Right lobe of liver (tissue), 6 donors: ENCODE measurements at regions not wholly inside any gene's neighbourhood (a gene's known extent, or its start where the extent isn't known, plus 50 kb on each side); places are given as distances from the start of the nearest gene placed in this dataset.

ENCODE experiments used
- ATAC-seq, 4 donors: fragments of 200-7000 bp; cut with Tn5 transposase; one replicate each; pipeline ENCODE4 v1.9.1; 2020; ENCODE audit warnings: mild to moderate bottlenecking in 4 of 4, moderate library complexity in 4 of 4
- DNase-seq, 3 donors: peaks; one replicate each; pipeline ENCODE4 v3.0.0-alpha.2; 2020
- H3K27ac ChIP-seq, 3 donors: fragments of 200-600 bp; one replicate each; pipeline ENCODE4 v1.8.0; 2022
- H3K27me3 ChIP-seq, 2 donors: fragments of 200-600 bp; one replicate each; pipeline ENCODE4 v1.8.0; 2022
- H3K36me3 ChIP-seq, 4 donors: fragments of 200-600 bp; sonication (generic) in 1 of 4; one replicate each; pipeline versions ENCODE4 v1.5.1 to v1.8.0; 2017 to 2022; ENCODE audit warnings: control low read depth in 1 of 4
- H3K4me1 ChIP-seq, 4 donors: fragments of 200-600 bp; sonication (generic) in 1 of 4; one replicate each; pipeline versions ENCODE4 v1.5.1 to v1.8.0; 2017 to 2022; ENCODE audit warnings: control low read depth in 1 of 4
- H3K4me3 ChIP-seq, 3 donors: fragments of 200-600 bp; one replicate each; pipeline ENCODE4 v1.8.0; 2022
- H3K9me3 ChIP-seq, 4 donors: fragments of 200-600 bp; sonication (generic) in 1 of 4; one replicate each; pipeline versions ENCODE4 v1.5.1 to v1.8.0; 2017 to 2022; ENCODE audit warnings: control low read depth in 1 of 4
- CTCF ChIP-seq, 4 donors: fragments of 200-600 bp in 3 of 4; fragments of 450-650 bp in 1 of 4; IDR thresholded peaks; one replicate each; pipeline versions ENCODE4 v1.5.1 to v1.8.0; 2016 to 2022; ENCODE audit warnings: antibody characterized with exemption in 4 of 4, mild to moderate bottlenecking in 2 of 4
- POLR2A ChIP-seq: fragments of 450-650 bp; IDR thresholded peaks from one replicate; pipeline ENCODE4 v1.6.1; 2017; ENCODE audit warnings: antibody characterized with exemption, mild to moderate bottlenecking
- WGBS: methylation state at CpG from one replicate; pipeline ENCODE4 v1.1.6; 2018; ENCODE audit warnings: low coverage, low lambda C conversion rate; ENCODE audit not compliant: insufficient coverage; ENCODE audit errors: missing lambda C conversion rate; 5-methylcytosine and 5-hydroxymethylcytosine counted together
- intact Hi-C, 2 donors: fragments of 100-400 bp; cut with DNase I; formaldehyde crosslinking; loops; one replicate each; pipeline versions ENCODE4 v1.11.2 to v1.14.1; 2022
- donor health status: DM: no; HTN: yes; CAD: no.
- donor health status: DM: no; HTN: no; CAD: no.
- donor health status: DM: no; HTN: no; CAD: no.
- donor health status: DM: no; HTN: yes; CAD: no.
- donor health status: DM: no; HTN: yes; CAD: no.

DNA sequence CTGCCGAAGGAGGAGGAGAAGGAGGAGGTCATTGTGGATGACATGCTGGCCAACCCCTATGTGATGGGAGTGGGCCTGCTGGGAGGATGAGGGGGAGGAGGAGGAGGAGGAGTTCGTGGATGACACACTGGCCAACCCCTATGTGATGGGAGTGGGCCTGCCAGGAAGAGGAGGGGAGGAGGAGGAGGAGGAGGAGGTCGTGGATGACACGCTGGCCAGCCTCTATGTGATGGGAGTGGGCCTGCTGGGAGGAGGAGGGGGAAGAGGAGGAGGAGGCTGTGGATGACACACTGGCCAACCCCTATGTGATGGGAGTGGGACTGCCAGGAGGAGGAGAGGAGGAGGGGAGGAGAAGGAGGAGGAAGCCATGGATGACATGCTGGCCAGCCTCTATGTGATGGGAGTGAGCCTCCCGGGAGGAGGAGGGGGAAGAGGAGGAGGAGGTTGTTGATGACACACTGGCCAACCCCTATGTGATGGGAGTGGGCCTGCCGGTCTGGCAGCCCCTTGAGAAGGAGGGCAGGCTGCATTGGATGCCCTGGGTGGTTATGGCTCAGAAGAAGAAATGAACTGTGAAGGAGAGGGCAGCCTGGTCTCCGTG is 55.7 kb upstream of the WNT7A start:
- WGBS = 63% methylated on average over 5 of the region's 7 CpGs
- no peak overlapping the region for H3K27ac ChIP-seq
- DNase-seq (no peak), ATAC-seq (no peak)
- H3K4me1 ChIP-seq = no peaks in the 10 kb centered on the region
- no peaks in the 10 kb centered on the region for H3K36me3 ChIP-seq
- TF ChIP-seq POLR2A (no peak), CTCF (IDR thresholded peaks at IDR 0.05) (no peak)
- H3K9me3 ChIP-seq = no peaks in the 10 kb centered on the region
- H3K4me3 ChIP-seq = no peak overlapping the region
- no peaks in the 10 kb centered on the region for H3K27me3 ChIP-seq
- intact Hi-C loops = no loop called here

- no peak overlapping the region for H3K27ac ChIP-seq
- H3K36me3 ChIP-seq = no peaks in the 10 kb centered on the region
- H3K4me3 ChIP-seq = no peak overlapping the region
- no peaks in the 10 kb centered on the region for H3K27me3 ChIP-seq
- no peaks in the 10 kb centered on the region for H3K9me3 ChIP-seq
- ATAC-seq (no peak), DNase-seq (no peak)
- no peak for TF ChIP-seq CTCF (IDR thresholded peaks at IDR 0.05)
- no peak for TF ChIP-seq POLR2A
- intact Hi-C loops = no loop called here
- no peaks in the 10 kb centered on the region for H3K4me1 ChIP-seq
- WGBS = 66% methylated on average over 3 of the region's 9 CpGs
Measured at GRCh38 chr3:13934813-13935212, 54.9 kb upstream of the WNT7A start.

DNA sequence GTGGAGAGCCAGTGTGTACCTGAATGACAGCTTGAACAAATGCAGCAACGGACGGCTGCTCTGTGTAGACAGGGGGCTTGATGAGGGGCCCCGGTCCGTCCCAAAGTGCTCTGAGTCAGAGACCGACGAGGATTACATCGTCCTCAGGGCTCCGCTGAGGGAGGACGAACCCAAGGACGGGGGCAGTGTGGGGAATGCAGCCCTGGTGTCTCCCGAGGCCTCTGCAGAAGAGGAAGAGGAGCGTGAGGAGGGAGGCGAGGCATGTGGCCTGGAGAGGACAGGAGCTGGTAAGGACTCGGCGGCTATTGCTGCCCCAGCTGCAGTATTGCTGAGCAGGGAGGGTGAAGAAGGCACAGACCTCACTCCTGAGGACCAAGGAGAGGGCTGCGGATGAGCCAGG is 54.4 kb upstream of the WNT7A start:
- H3K9me3 ChIP-seq = no peaks in the 10 kb centered on the region
- no peak for DNase-seq
- H3K4me3 ChIP-seq = no peak overlapping the region
- 82% methylated on average over 7 of the region's 16 CpGs for WGBS
- no peaks in the 10 kb centered on the region for H3K4me1 ChIP-seq
- TF ChIP-seq CTCF (IDR thresholded peaks at IDR 0.05) (no peak), POLR2A (no peak)
- intact Hi-C loops = no loop called here
- H3K36me3 ChIP-seq = no peaks in the 10 kb centered on the region
- no peak for ATAC-seq
- no peaks in the 10 kb centered on the region for H3K27me3 ChIP-seq
- H3K27ac ChIP-seq = no peak overlapping the region

DNA sequence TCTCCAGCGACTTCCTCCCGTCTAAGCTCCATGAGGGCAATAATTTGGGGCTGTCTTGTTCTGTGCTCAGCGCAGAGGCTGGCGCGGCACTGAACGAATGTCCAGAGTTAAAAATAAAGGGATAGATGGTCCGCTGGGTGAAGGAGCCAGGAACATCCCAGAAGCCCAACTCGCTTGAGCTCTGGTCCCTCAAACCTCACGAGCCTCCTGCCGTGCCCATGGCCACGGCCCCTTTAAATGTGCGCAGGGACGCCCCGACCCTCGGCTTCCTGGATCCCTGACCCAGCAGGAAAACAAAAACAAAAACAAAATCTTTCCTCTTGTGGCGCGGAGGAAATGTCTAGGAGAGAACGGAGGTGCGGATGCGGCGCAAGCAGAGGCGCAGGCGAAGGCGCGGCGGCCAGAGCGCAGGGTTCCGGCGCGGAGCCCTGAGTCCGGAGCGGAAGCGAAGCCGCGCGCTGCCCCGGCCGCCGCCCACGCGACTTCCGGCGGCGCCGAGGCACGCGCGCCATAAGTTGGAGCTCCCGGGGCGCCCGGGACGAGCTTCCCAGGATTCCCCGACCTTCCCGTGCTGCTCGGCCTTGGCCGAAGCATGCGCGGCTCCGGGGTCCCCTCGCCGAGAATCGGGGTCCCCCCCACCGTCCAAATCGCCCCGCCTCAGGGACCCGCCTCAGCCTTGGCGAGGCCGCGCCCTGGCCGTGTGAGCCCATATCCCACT is 52.9 kb upstream of the WNT7A start:
- peak overlapping the region in 2 of 3 donors; percentile 4 to 36 for H3K4me3 ChIP-seq
- TF ChIP-seq POLR2A (no peak), CTCF (IDR thresholded peaks at IDR 0.05) (no peak)
- H3K36me3 ChIP-seq = no peaks in the 10 kb centered on the region
- intact Hi-C loops = no loop called here
- 43% methylated on average over 17 of the region's 70 CpGs for WGBS
- ATAC-seq (peak; percentile 62 to 74 (median 66)), DNase-seq (no peak)
- no peaks in the 10 kb centered on the region for H3K9me3 ChIP-seq
- no peaks in the 10 kb centered on the region for H3K27me3 ChIP-seq
- no peaks in the 10 kb centered on the region for H3K4me1 ChIP-seq
- H3K27ac ChIP-seq = no peak overlapping the region
